ENCODE measurements at regions not wholly inside any gene's neighbourhood (a gene's known extent, or its start where the extent isn't known, plus 50 kb on each side); places are given as distances from the start of the nearest gene placed in this dataset.
A peak's percentile ranks its signal among the peaks of the same experiment; 100 is the strongest.

DNA sequence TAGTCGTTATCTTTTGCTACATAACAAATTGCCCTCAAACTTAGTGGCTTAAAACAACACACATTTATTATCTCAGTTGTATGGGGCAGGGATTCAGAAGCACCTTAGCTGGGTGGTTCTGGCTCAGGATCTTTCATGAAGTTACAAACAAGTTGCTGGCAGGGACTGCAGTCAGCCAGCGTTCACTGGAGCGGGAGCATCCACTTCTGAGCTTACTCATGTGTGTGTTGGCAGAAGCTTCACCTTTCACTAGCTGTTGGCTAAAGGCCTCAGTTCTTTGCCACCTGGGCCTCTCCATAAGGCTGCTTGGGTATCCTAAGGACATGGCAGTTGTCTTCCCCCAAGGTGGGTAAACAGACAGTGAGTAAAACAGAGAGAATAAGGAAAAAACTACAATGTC, 365.7 kb downstream of the RPS29 start:
- DNase-seq, result no peak

DNA sequence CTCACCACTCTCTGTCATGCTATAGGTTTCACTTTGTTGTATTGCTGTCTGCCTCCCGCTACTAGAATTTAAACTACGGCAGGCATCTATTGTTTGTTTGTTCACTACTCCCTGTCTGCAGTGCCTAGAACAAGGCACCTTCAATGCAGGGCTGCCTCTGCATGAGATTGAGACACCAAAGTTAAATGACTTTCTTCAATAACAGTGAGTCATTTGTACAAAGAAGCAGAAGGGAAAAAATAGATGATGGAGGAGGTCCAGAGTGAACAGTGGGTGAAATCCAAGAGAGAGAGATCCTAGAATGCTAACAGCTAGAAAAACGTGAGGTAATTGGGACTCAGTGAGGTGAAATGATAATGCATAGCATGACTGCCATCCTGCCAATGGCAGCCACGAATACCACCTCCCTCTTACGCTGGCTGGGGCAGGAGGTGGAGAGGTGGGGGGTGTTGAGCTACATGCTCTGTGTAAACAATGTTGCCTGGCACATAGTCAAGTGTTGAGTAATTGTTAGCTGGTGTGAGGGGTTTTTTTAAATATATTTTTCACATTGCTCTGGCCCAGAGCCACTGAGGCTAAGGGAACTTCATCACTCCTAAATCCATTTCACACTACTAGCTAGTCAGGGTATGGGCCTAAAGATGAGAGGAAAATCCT, 367.6 kb downstream of the RPS29 start:
- DNase-seq, result no peak

GRCh38 chr14:49212721-49213120, 373.5 kb downstream of the RPS29 start:
- no peak for DNase-seq

- no peak for DNase-seq
Observed at GRCh38 chr14:49209416-49209815, 376.8 kb downstream of the RPS29 start.

GRCh38 chr14:49206828-49207227, 379.4 kb downstream of the RPS29 start:
- DNase-seq, result no peak

GRCh38 chr14:49203676-49204075, 382.5 kb downstream of the RPS29 start:
- no peak for DNase-seq

DNA sequence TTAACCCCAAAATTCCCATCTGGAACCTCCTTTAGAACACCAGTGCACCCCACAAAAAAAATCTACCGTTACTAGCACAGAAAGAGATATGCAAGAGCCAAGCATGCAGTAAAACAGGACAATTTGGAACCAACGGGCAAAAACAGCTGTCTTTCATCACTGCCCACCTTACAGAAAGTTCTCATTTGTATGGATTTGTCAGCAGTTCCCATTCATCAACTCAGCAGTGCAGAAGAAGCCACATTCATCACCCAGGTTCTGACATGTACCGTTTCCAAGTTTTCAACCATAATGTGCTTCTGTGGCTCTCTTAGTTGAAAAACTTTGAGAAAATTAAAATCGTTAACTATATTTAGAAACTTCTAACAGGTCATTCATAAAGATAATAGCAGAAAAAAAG, 387.0 kb downstream of the RPS29 start:
- no peak for DNase-seq

GRCh38 chr14:49196327-49196726, 389.9 kb downstream of the RPS29 start:
- DNase-seq, result no peak

DNA sequence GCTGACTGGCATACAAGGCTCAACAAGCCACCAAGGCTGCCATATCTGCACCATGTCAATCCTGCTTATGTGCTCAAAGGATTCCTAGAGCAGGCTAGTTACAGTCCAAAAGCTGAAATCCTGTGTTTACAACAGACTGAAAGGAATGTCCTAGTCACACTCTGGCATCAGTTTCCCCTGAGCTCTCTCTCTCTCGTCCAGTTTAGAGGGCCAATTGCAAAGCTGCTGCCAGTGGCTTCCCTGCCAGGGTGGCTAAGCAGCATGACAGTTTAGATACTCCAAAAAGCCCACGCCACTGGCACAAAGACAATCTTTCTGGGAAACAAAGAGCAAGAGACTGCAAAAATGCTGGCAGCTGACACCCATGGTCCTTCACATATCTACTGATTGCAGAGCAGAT, 392.1 kb downstream of the RPS29 start:
- DNase-seq, result no peak

DNA sequence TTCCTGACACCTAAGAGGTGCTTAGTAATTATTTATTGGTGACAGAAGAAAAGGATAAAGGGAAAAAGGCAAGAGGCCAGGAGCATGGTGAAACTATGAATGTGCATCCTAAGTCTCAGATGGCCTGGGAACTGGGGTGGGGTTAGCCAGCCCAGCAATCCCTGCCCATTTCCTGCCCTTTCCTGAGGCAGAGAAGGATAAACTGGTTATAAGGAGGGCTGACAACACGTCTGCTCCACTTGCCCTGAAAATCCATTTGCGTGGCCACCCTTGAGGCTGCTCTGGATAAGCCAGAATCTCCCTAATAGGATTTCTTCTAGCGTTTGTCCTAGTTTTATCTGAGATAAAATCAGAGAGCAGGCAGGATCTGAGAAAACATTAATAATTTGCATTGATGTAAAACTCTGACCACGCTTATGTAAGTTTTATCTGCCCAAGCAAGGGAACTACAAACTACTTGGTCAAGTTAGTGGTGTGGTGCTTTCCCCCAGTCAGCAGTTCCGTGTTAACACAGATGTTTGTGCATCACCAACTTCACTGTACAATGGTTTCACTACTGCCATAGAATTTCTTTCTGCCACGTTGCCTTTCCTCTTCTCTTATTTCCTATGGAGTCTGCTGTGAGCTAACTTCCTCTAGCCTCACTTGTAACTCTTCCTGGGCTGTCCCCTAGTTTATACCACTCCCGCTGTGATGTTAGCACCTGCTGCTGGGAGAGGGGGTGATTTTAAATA, 392.7 kb downstream of the RPS29 start:
- no peak for DNase-seq

DNA sequence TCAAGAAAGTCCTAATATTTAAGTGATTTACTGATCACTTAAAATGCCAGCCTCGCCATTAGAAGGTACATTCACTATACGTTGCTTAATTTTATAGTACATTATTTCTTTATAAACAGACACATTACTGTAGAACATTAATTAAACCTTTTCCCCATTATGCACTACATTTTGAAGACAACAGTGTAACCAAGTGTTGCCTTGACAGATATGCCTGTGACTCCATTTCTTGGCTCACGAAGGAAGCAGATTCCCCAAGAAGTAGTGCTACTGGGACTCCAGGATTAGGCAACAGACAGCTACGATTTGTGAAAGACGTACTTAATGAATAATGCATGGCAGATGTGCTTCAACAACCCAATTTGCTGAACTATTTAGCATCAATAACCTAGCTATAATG, 394.8 kb downstream of the RPS29 start:
- DNase-seq, result no peak

DNA sequence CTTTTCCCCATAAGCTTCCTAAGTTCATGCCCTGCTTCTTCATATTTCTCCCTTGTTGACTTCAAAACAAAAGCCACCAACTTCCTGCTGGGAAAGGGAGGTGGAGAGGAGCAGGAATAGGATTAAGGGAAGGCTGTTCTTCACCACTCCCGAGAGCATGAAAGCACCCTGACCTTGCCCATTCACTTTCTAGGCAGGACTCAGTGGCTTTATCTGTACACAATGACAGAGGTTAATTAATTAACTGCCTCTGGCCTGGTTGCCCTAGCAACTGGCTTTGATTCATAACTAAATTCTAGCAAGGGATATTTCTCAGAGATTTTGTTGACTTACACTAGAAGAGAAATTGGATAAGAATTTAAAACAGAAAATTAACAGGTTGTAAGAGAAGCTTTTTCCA, 396.8 kb downstream of the RPS29 start:
- no peak for DNase-seq

DNA sequence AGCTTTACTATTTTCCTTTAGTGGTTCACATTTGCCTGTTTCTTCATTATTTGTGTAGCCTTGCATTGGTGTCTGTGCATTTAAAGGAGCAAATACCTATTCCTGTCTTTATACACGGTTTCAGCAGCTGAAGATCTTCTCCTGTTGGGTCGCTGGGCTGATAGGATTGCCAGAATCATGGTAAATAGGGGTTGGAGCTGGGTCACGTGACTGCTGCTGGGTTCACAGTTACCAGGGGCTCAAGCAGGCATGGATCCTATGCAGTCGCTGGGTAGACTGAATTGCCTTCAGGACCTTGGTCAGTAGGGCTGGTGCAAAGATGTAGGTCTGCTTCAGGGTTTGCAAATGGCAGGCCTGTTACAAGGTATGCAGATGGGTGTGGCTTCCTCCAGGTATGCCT, 398.4 kb downstream of the RPS29 start:
- DNase-seq, result no peak

GRCh38 chr14:49173765-49174373, 412.3 kb downstream of the RPS29 start:
- peak; percentile 57 for DNase-seq

GRCh38 chr14:49164074-49164473, 422.1 kb downstream of the RPS29 start:
- no peak for DNase-seq

DNA sequence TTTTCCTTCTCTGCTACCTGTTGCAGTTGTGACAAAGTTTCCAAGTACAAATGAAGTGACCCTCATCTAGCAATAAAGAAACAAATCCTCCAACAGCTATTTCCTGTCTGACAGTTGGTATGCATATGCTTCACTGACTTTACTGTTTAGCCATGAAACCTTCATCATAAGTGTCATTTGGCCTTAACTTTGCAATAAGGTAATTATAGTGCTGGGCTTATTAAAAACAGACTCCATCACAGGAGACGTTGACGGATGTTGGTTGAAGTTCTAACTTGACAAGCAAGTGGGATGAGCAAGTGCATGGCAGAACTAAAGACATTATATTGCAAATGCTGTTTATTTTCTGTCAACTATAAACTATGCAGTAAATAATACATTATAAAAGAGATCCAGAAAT, 425.2 kb downstream of the RPS29 start:
- no peak for DNase-seq

DNA sequence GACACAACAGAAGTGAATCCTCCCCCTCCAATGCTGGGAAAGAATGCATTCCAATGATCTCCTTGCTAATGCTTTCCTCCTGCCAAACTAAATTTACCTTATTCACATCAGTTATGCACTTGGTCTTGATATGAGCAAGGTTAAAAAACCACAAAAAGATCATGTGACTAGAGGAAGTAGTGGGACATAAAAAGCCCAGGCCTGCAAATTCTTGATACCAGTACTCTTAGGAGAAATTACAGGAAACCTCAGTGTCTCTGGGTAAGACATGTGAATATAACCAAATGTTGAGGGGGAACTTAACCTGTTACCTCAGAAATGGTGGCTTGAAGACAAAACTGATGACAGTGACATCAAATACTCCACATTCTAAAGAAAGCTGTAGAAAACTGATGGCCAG, 427.1 kb downstream of the RPS29 start:
- no peak for DNase-seq

- DNase-seq, result no peak
Observed at GRCh38 chr14:49139593-49139992, 446.6 kb downstream of the RPS29 start.

GRCh38 chr14:49134940-49135339, 451.2 kb downstream of the RPS29 start:
- no peak for DNase-seq

- no peak for DNase-seq
Observed at GRCh38 chr14:49121246-49121645, 464.9 kb downstream of the RPS29 start.

DNA sequence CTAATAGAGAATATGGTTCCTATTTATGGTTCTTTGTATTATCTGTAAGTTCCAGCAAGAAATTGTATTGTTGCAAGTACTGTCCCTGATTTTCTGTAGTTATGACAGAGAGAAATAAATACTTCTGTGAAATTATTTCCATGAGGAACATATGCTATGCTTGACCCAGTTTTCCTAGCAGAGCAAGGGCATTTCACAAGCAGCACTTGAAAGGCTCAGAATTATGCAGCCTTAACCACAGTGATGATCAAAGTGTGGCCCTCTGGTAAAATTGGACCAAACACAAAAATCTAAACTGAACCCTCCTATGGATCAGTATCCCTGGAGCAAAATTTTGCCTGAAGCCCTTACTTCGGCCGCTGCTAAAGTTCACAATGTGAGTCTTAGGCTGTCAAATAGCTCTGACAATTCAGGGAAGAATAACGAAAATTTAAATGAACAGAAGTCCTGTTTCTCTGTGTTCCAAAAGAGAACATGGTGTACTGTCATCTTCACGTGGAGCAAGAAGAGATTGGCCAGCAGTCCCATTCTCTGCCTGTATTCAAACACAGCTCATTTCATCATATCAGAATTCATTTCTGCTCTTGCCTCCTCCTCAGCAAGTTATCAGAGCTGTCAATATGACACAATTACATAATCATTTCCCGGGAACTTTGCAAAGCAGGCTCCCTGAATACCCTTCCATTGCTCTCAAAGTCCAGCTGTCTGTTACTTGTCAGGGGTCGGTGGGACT, 471.9 kb downstream of the RPS29 start:
- DNase-seq, result no peak

DNA sequence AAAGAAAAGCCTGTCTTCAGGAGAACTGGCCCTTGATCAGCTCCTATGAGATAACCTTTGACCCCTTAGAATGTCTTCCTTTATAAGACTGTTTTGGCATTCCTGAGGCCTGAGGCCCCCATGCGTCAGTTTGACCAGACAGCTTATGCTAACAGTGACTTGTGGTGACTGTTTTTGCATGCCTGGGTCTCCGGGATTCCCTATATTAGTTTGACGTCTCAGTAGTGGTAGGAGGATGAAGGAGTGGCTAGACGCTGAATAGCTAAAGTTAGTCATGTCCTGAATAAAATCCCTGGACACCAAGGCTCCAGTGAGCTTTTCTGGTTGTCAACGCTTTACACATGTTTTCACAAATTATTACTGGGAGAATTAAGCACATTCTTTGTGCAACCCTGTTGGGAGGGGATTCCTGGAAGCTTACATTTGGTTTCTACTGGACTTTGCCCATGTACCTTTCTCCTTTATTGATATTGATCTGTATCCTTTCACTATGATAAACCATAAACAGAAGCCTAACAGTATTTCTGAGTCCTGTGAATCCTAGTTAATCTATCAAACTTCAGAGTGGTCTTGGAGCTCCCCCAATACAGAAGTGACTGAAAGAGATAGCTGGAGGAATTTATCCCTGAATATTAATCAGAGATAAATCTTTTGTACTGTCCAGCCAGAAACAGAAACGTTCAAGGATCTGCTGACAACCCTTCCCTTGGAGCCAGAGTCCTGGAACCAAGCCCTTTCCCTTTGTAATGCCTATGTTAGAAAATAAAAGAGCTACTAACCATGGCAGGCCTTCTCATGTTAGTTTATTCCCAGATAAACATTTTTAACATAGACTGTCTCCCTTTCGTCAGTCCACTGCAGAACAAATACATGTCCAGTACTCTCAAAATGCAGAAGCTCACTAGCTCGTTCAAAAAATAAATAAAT, 479.2 kb downstream of the RPS29 start:
- DNase-seq, result no peak

GRCh38 chr14:49105956-49106355, 480.2 kb downstream of the RPS29 start:
- no peak for DNase-seq

All from activated CD8-positive, alpha-beta memory T cell treated with anti-CD3 and anti-CD28 coated beads, Interleukin-2, amount 50 U/mL, for 48 hours (primary cell).